ENCODE measurements at regions not wholly inside any gene's neighbourhood (a gene's known extent, or its start where the extent isn't known, plus 50 kb on each side); places are given as distances from the start of the nearest gene placed in this dataset.

- Mint-ChIP-seq H3K27ac (no peak overlapping the region), H3K4me1 (no peaks in the 10 kb centered on the region), H3K9me3 (no peaks in the 10 kb centered on the region), H3K36me3 (no peaks in the 10 kb centered on the region), H3K4me3 (no peak overlapping the region), H3K27me3 (peaks cover 22% of the 10 kb centered on the region)
Measured at GRCh38 chr2:173419506-173419905, 64.8 kb downstream of the CDCA7 start.

DNA sequence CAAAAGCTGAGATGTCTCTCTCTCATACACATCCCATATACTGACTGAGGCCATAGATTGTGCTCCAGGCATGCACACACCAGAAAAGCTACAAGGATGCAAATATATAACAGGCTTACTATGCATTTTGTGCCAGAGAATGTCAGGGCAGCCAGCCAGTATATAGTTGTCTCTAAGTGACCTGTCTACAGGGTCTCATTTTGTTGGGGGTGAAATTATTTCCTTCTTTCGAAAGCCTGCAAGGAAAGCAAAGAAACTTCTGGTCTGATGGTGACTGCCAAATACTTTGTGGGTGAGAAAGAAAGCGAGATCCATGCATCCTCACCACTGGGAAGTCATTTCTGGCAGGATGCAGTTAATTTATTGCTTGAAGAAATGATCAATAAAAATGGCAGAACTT is 70.2 kb downstream of the CDCA7 start:
- Mint-ChIP-seq H3K4me1 (no peaks in the 10 kb centered on the region), H3K36me3 (no peaks in the 10 kb centered on the region), H3K4me3 (no peak overlapping the region), H3K27ac (no peak overlapping the region), H3K27me3 (peaks cover 12% of the 10 kb centered on the region), H3K9me3 (no peaks in the 10 kb centered on the region)

- H3K27ac Mint-ChIP-seq: no peak overlapping the region
- H3K36me3 Mint-ChIP-seq: no peaks in the 10 kb centered on the region
- peaks cover 6% of the 10 kb centered on the region for H3K27me3 Mint-ChIP-seq
- H3K4me1 Mint-ChIP-seq: no peaks in the 10 kb centered on the region
- H3K4me3 Mint-ChIP-seq: no peak overlapping the region
- no peaks in the 10 kb centered on the region for H3K9me3 Mint-ChIP-seq
Measured at GRCh38 chr2:173427887-173428668, 73.4 kb downstream of the CDCA7 start.

GRCh38 chr2:173431191-173431590 is 76.5 kb downstream of the CDCA7 start:
- peaks cover 7% of the 10 kb centered on the region for H3K4me1 Mint-ChIP-seq
- H3K27ac Mint-ChIP-seq: no peak overlapping the region
- no peaks in the 10 kb centered on the region for H3K36me3 Mint-ChIP-seq
- no peaks in the 10 kb centered on the region for H3K9me3 Mint-ChIP-seq
- no peak overlapping the region for H3K4me3 Mint-ChIP-seq
- H3K27me3 Mint-ChIP-seq: peaks cover 6% of the 10 kb centered on the region

- no peaks in the 10 kb centered on the region for H3K36me3 Mint-ChIP-seq
- H3K27me3 Mint-ChIP-seq: peaks cover 6% of the 10 kb centered on the region
- peaks cover 11% of the 10 kb centered on the region for H3K4me1 Mint-ChIP-seq
- H3K4me3 Mint-ChIP-seq: no peak overlapping the region
- no peak overlapping the region for H3K27ac Mint-ChIP-seq
- H3K9me3 Mint-ChIP-seq: no peaks in the 10 kb centered on the region
Measured at GRCh38 chr2:173432049-173432754, 77.5 kb downstream of the CDCA7 start.

DNA sequence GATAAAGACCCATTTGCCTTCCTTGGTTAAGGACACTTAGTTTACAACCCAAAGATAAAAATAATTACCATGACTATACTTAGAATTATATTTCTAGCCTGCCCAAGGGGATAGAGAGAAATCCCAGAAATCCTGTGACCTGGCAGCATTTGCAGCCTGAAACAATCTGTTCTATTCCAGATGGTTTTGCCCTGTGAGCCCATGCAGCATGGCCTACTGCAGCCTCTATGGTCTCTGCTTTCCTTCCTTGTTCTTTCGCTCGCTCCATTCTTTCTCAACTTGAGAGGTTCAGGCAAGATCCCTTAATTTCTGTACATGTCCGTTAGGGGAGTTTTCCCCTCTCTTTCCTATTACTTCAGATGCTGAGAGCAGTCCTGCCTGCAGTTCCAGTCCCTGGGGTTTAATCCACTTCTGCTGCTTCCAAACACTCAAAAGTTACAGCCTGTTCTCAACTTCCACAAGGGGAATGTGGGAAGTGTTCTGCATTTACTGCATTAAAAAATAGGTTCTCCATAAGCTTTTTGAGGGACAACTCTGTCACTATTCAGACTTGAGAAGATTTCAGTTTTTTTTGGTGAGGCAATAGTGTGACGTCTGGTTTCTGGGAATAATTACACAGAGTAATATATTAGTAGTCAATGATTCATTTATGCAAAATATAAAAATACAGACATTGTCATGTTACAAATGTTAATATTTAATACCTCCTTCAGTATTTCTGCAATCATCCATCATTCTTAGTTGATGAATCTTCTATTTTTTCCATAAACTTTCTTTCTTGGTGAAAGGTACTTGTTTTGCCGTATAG is 80.3 kb downstream of the CDCA7 start:
- H3K9me3 Mint-ChIP-seq: no peaks in the 10 kb centered on the region
- peaks cover 11% of the 10 kb centered on the region for H3K4me1 Mint-ChIP-seq
- H3K4me3 Mint-ChIP-seq: no peak overlapping the region
- no peaks in the 10 kb centered on the region for H3K36me3 Mint-ChIP-seq
- no peak overlapping the region for H3K27ac Mint-ChIP-seq
- H3K27me3 Mint-ChIP-seq: peaks cover 6% of the 10 kb centered on the region

- no peaks in the 10 kb centered on the region for H3K9me3 Mint-ChIP-seq
- peaks cover 6% of the 10 kb centered on the region for H3K27me3 Mint-ChIP-seq
- peaks cover 11% of the 10 kb centered on the region for H3K4me1 Mint-ChIP-seq
- H3K36me3 Mint-ChIP-seq: no peaks in the 10 kb centered on the region
- no peak overlapping the region for H3K4me3 Mint-ChIP-seq
- no peak overlapping the region for H3K27ac Mint-ChIP-seq
Measured at GRCh38 chr2:173435574-173435973, 80.9 kb downstream of the CDCA7 start.

DNA sequence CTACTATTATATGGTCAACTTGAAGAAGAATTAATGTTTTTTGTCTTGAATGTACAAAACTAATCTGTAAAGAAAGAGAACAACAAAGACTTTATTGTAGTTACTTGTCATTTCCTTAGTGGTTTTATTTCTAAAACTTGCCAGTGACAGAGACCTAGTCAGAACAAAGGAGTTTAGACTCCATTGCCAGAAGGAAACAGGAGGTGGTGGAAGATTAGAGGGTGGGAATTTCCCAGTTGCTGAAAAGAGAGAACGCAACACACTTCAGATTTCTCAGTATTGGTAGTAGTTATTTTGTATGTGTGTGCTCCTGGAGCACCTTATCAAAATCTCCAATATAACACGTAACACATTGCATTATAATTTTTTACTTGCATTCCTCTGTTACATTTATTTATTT is 81.4 kb downstream of the CDCA7 start:
- H3K36me3 Mint-ChIP-seq: no peaks in the 10 kb centered on the region
- H3K4me1 Mint-ChIP-seq: peaks cover 11% of the 10 kb centered on the region
- no peaks in the 10 kb centered on the region for H3K9me3 Mint-ChIP-seq
- H3K27ac Mint-ChIP-seq: peak overlapping the region; percentile 30
- H3K27me3 Mint-ChIP-seq: peaks cover 6% of the 10 kb centered on the region
- no peak overlapping the region for H3K4me3 Mint-ChIP-seq

GRCh38 chr2:173441222-173441621 is 86.5 kb downstream of the CDCA7 start:
- H3K4me3 Mint-ChIP-seq: no peak overlapping the region
- H3K9me3 Mint-ChIP-seq: no peaks in the 10 kb centered on the region
- no peak overlapping the region for H3K27ac Mint-ChIP-seq
- H3K4me1 Mint-ChIP-seq: peaks cover 5% of the 10 kb centered on the region
- no peaks in the 10 kb centered on the region for H3K36me3 Mint-ChIP-seq
- H3K27me3 Mint-ChIP-seq: peaks cover 2% of the 10 kb centered on the region

- peaks cover 3% of the 10 kb centered on the region for H3K27me3 Mint-ChIP-seq
- H3K27ac Mint-ChIP-seq: no peak overlapping the region
- no peaks in the 10 kb centered on the region for H3K4me1 Mint-ChIP-seq
- H3K9me3 Mint-ChIP-seq: no peaks in the 10 kb centered on the region
- H3K36me3 Mint-ChIP-seq: no peaks in the 10 kb centered on the region
- no peak overlapping the region for H3K4me3 Mint-ChIP-seq
Measured at GRCh38 chr2:173442542-173442941, 87.9 kb downstream of the CDCA7 start.

GRCh38 chr2:173446722-173447121 is 92.0 kb downstream of the CDCA7 start:
- no peak overlapping the region for H3K27ac Mint-ChIP-seq
- no peaks in the 10 kb centered on the region for H3K9me3 Mint-ChIP-seq
- H3K4me1 Mint-ChIP-seq: peaks cover 20% of the 10 kb centered on the region
- H3K27me3 Mint-ChIP-seq: peaks cover 5% of the 10 kb centered on the region
- H3K4me3 Mint-ChIP-seq: no peak overlapping the region
- H3K36me3 Mint-ChIP-seq: no peaks in the 10 kb centered on the region

- H3K27ac Mint-ChIP-seq: no peak overlapping the region
Measured at GRCh38 chr2:173448938-173449471, 94.3 kb downstream of the CDCA7 start.

GRCh38 chr2:173451118-173451517 is 96.4 kb downstream of the CDCA7 start:
- Mint-ChIP-seq H3K4me3 (peak overlapping the region; percentile 9), H3K9me3 (no peaks in the 10 kb centered on the region), H3K36me3 (no peaks in the 10 kb centered on the region), H3K4me1 (peaks cover 20% of the 10 kb centered on the region), H3K27ac (no peak overlapping the region), H3K27me3 (peaks cover 12% of the 10 kb centered on the region)

More at GRCh38 chr2:173448938-173449471, 94.3 kb downstream of the CDCA7 start:
- H3K36me3 Mint-ChIP-seq: no peaks in the 10 kb centered on the region
- peak overlapping the region; percentile 55 for H3K4me3 Mint-ChIP-seq
- H3K27me3 Mint-ChIP-seq: peaks cover 11% of the 10 kb centered on the region
- peaks cover 20% of the 10 kb centered on the region for H3K4me1 Mint-ChIP-seq
- no peaks in the 10 kb centered on the region for H3K9me3 Mint-ChIP-seq

DNA sequence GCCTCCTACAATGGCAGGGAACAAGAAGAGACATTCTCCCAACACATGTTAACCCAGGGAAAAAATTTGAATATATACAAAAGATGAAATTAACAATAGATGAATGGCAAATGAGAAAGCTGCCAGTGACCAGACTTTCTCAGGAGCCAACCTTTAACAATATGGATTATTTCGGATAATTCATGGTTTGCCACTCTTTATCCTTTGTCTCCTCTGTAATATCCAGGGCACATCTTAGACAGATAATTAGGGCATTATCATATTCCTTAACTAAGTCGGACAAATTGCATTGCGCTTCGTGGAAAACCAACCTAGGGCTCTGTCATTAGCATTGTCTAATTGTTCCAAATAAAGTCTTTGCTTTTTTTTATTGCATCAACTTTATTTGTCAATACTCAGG is 97.3 kb downstream of the CDCA7 start:
- Mint-ChIP-seq H3K36me3 (no peaks in the 10 kb centered on the region), H3K4me1 (peaks cover 20% of the 10 kb centered on the region), H3K27me3 (peaks cover 12% of the 10 kb centered on the region), H3K4me3 (no peak overlapping the region), H3K9me3 (no peaks in the 10 kb centered on the region), H3K27ac (no peak overlapping the region)

- H3K4me3 Mint-ChIP-seq: no peak overlapping the region
- H3K9me3 Mint-ChIP-seq: no peaks in the 10 kb centered on the region
- H3K36me3 Mint-ChIP-seq: no peaks in the 10 kb centered on the region
- H3K27ac Mint-ChIP-seq: no peak overlapping the region
- peaks cover 14% of the 10 kb centered on the region for H3K27me3 Mint-ChIP-seq
- peaks cover 20% of the 10 kb centered on the region for H3K4me1 Mint-ChIP-seq
Measured at GRCh38 chr2:173452416-173452815, 97.7 kb downstream of the CDCA7 start.

All from activated naive CD4-positive, alpha-beta T cell treated with anti-CD3 and anti-CD28 coated beads, Interleukin-2, amount 50 U/mL, for 24 hours (primary cell).